OCI-LY7 (cell line): ENCODE measurements at regions not wholly inside any gene's neighbourhood (a gene's known extent, or its start where the extent isn't known, plus 50 kb on each side); places are given as distances from the start of the nearest gene placed in this dataset.

ENCODE experiments used
- BruUV-seq: library from RNA; stranded (reverse); fragments of 400-500 nt; replicated peaks from 2 replicates; lab custom pipeline; 2021; lab: Mats Ljungman, UMichigan
- CTCF ChIA-PET: fragments of 300-600 bp; sonication (Branson Sonifier 250); formaldehyde crosslinking; loops from one replicate; lab custom pipeline; 2022; ENCODE audit warnings: antibody characterized with exemption; ENCODE audit not compliant: unreplicated experiment; lab: Charles Lee
- POLR2A ChIA-PET: fragments of 300-600 bp; sonication (Branson Sonifier 250); formaldehyde crosslinking; loops from one replicate; lab custom pipeline; 2022; ENCODE audit warnings: antibody characterized with exemption; lab: Charles Lee
- DNase-seq: peaks from one replicate; pipeline ENCODE4 v3.0.0-alpha.2; 2015; ENCODE audit warnings: low spot score
- H2AFZ ChIP-seq: fragments of 200-600 bp; sonication (generic), shearing (Covaris generic); 2 replicates; pipeline ENCODE4 v1.6.1; 2014; ENCODE audit warnings: mild to moderate bottlenecking, antibody characterized with exemption, low read length, moderate library complexity
- H3K27ac ChIP-seq: fragments of 200-600 bp; sonication (generic); 2 replicates; pipeline ENCODE4 v1.5.1; 2014; ENCODE audit warnings: mixed run types, low read depth, mild to moderate bottlenecking, moderate library complexity, low read length, inconsistent platforms; ENCODE audit not compliant: poor library complexity, severe bottlenecking
- H3K36me3 ChIP-seq: fragments of 200-600 bp; sonication (generic); 2 replicates; pipeline ENCODE4 v1.6.1; 2014; ENCODE audit warnings: mild to moderate bottlenecking, antibody characterized with exemption, low read length, moderate library complexity, mixed read lengths; ENCODE audit not compliant: insufficient read depth
- H3K4me1 ChIP-seq: fragments of 200-600 bp; sonication (generic); 2 replicates; pipeline ENCODE4 v1.5.1; 2014; ENCODE audit warnings: mild to moderate bottlenecking, low read length; ENCODE audit not compliant: insufficient read depth, poor library complexity, severe bottlenecking
- H3K4me2 ChIP-seq: fragments of 200-600 bp; sonication (generic); 2 replicates; pipeline ENCODE4 v1.6.1; 2014; ENCODE audit warnings: mild to moderate bottlenecking, low read length
- H3K4me3 ChIP-seq: fragments of 200-600 bp; sonication (generic); 2 replicates; pipeline ENCODE4 v1.5.1; 2014; ENCODE audit warnings: mild to moderate bottlenecking, low read depth, low read length; ENCODE audit not compliant: poor library complexity, severe bottlenecking
- H3K79me2 ChIP-seq: fragments of 200-600 bp; sonication (generic); 2 replicates; pipeline ENCODE4 v1.6.1; 2016; ENCODE audit warnings: low read depth, mild to moderate bottlenecking, low read length, moderate library complexity, mixed read lengths; ENCODE audit not compliant: insufficient read depth
- H3K9me2 ChIP-seq: fragments of 200-600 bp; sonication (generic); 2 replicates; pipeline ENCODE4 v1.6.1; 2016; ENCODE audit warnings: mild to moderate bottlenecking, low read length, mixed read lengths; ENCODE audit not compliant: insufficient read depth
- H3K9me3 ChIP-seq: fragments of 200-600 bp; sonication (generic); 2 replicates; pipeline ENCODE4 v1.6.1; 2014; ENCODE audit warnings: mild to moderate bottlenecking, mixed run types, low read length, mixed read lengths
- H4K20me1 ChIP-seq: fragments of 200-600 bp; sonication (generic); 2 replicates; pipeline ENCODE4 v1.6.1; 2014; ENCODE audit warnings: mild to moderate bottlenecking, antibody characterized with exemption, low read length, moderate library complexity, mixed read lengths; ENCODE audit not compliant: insufficient read depth
- CTCF ChIP-seq: fragments of 200-600 bp; sonication (generic); conservative IDR thresholded peaks from 2 replicates; pipeline ENCODE4 v1.5.1; 2014; ENCODE audit warnings: mild to moderate bottlenecking, antibody characterized with exemption, low read length, moderate library complexity, mixed read lengths
- EZH2phosphoT487 ChIP-seq: fragments of 200-600 bp; sonication (generic); IDR thresholded peaks from 2 replicates; pipeline ENCODE4 v1.6.1; 2018; ENCODE audit warnings: low read depth, borderline replicate concordance, mild to moderate bottlenecking, mixed run types, antibody characterized with exemption, low read length, moderate library complexity, mixed read lengths
- intact Hi-C: fragments of 100-400 bp; cut with micrococcal nuclease; formaldehyde crosslinking; loops from one replicate; pipeline ENCODE4 v1.10.0; 2022; ENCODE audit not compliant: unreplicated experiment

DNA sequence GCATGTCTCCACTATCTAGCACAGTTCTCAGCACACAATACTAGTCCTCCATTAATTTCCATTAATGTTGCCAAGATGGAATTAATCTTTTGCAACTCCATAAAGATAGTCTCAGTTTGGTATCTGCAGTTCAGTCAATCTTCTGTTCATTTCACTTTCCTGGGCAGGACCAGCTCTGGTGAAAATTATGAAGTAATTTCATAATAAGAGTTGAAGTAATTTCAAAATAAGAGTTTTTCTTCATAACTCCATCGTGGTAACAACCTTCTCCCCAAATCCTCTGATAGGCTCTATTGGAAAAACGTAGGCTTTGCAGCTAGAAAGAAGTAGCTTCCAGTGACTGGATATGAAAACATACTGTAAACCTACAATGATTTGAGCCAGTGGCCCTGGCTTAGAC, 618.2 kb downstream of the TYW1 start:
- Histone ChIP-seq H3K4me3 (no peak overlapping the region), H4K20me1 (no peaks in the 10 kb centered on the region), H3K36me3 (no peaks in the 10 kb centered on the region), H3K79me2 (no peaks in the 10 kb centered on the region), H3K9me3 (0 out of 2 replicates have a peak, but pooled peaks cover 6% of the 10 kb centered on the region), H3K4me1 (no peaks in the 10 kb centered on the region), H3K9me2 (no peaks in the 10 kb centered on the region), H3K27ac (no peak overlapping the region), H3K4me2 (no peak overlapping the region), H2AFZ (no peak overlapping the region)
- ChIA-PET CTCF (no interaction called here), POLR2A (no interaction called here)
- BruUV-seq, result no TSS peak
- TF ChIP-seq CTCF, result no peak
- no peak for TF ChIP-seq EZH2phosphoT487
- intact Hi-C loops, result no loop called here
- no peak for DNase-seq

GRCh38 chr7:67616517-67616916, 619.9 kb downstream of the TYW1 start:
- POLR2A ChIA-PET, result no interaction called here
- intact Hi-C loops, result no loop called here
- H3K9me3 ChIP-seq, result 0 out of 2 replicates have a peak, but pooled peaks cover 6% of the 10 kb centered on the region
- BruUV-seq, result no TSS peak
- TF ChIP-seq CTCF (no peak), EZH2phosphoT487 (no peak)
- no peaks in the 10 kb centered on the region for H3K36me3 ChIP-seq
- no peak overlapping the region for H3K27ac ChIP-seq
- no peak overlapping the region for H3K4me3 ChIP-seq
- H2AFZ ChIP-seq, result no peak overlapping the region
- no peaks in the 10 kb centered on the region for H3K9me2 ChIP-seq
- H3K4me2 ChIP-seq, result no peak overlapping the region
- H3K79me2 ChIP-seq, result no peaks in the 10 kb centered on the region
- CTCF ChIA-PET, result no interaction called here
- H4K20me1 ChIP-seq, result no peaks in the 10 kb centered on the region
- H3K4me1 ChIP-seq, result no peaks in the 10 kb centered on the region
- no peak for DNase-seq

DNA sequence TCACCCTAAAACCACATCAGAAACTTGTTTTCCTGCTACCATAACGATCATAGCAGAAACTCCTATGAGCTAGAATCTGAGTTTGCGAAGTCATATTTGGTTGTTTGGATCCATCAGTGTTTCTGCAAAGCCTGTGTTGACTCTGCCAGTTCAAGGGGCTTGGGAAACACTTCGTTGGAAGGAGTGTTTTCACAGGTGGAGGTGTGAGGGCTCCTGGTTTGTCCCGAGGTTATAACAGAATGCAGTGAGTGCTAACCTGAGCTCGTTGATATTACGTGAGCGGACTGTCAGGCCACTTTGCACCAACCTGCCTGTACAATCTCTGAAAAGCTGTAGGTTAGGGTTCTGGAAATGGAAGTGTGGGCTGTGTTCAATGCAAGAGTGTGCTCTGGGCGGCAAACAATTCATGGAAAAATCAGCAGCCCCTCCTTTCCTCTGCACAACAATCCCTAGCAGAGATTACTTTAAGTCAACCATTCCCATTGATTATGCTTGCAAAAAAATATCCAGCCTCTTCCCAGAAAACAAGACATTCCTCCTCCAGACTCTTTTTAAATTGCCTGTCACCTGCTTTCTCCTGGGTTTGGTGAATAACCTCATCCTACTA, 622.0 kb downstream of the TYW1 start:
- H3K9me3 ChIP-seq, result no peaks in the 10 kb centered on the region
- TF ChIP-seq EZH2phosphoT487, result no peak
- no peak for TF ChIP-seq CTCF
- H3K79me2 ChIP-seq, result no peaks in the 10 kb centered on the region
- H3K4me2 ChIP-seq, result no peak overlapping the region
- H3K27ac ChIP-seq, result no peak overlapping the region
- no peak overlapping the region for H3K4me3 ChIP-seq
- intact Hi-C loops, result no loop called here
- no peaks in the 10 kb centered on the region for H3K9me2 ChIP-seq
- no peak overlapping the region for H2AFZ ChIP-seq
- CTCF ChIA-PET, result no interaction called here
- DNase-seq, result no peak
- H3K4me1 ChIP-seq, result no peaks in the 10 kb centered on the region
- POLR2A ChIA-PET, result interaction anchor here (0.5 kb wide), 1 partner anchor 54 kb away, joined by 5 read pairs; no protein-coding TSS in a partner anchor
- BruUV-seq, result no TSS peak
- no peaks in the 10 kb centered on the region for H3K36me3 ChIP-seq
- H4K20me1 ChIP-seq, result no peaks in the 10 kb centered on the region
